ENCODE measurements at regions not wholly inside any gene's neighbourhood (a gene's known extent, or its start where the extent isn't known, plus 50 kb on each side); places are given as distances from the start of the nearest gene placed in this dataset.

GRCh38 chr7:54622696-54623309 is 80.6 kb downstream of the VSTM2A start:
- DNase-seq (ENCODE audit: low spot score): no peak

All from D341Med (cell line).